Inferior parietal cortex (tissue), 1 donor: ENCODE measurements at regions not wholly inside any gene's neighbourhood (a gene's known extent, or its start where the extent isn't known, plus 50 kb on each side); places are given as distances from the start of the nearest gene placed in this dataset.
"Not testable (repeated sequence)": the region's sequence is repeated elsewhere in the genome, so short reads cannot be mapped to it uniquely, and the experiment has no call there.

Source experiments
- DNase-seq: peaks from one replicate; pipeline ENCODE4 v3.0.0-alpha.2; 2016; ENCODE audit errors: extremely low spot score

- DNase-seq: not testable (repeated sequence)
Measured at GRCh38 chr1:73245196-73245595, 952.8 kb downstream of the LRRIQ3 start.

- DNase-seq: no peak
Measured at GRCh38 chr1:73218995-73219546, 936.7 kb upstream of the NEGR1 start.

- DNase-seq: no peak
Measured at GRCh38 chr1:73205294-73205973, 923.1 kb upstream of the NEGR1 start.

- no peak for DNase-seq
Measured at GRCh38 chr1:73197972-73198371, 915.6 kb upstream of the NEGR1 start.

- no peak for DNase-seq
Measured at GRCh38 chr1:73194965-73195364, 912.6 kb upstream of the NEGR1 start.

- DNase-seq: not testable (repeated sequence)
Measured at GRCh38 chr1:73183581-73183980, 901.2 kb upstream of the NEGR1 start.

- no peak for DNase-seq
Measured at GRCh38 chr1:73181190-73181540, 898.8 kb upstream of the NEGR1 start.

GRCh38 chr1:73180397-73181189 is 898.3 kb upstream of the NEGR1 start:
- no peak for DNase-seq

- no peak for DNase-seq
Measured at GRCh38 chr1:73176902-73177301, 894.6 kb upstream of the NEGR1 start.

- no peak for DNase-seq
Measured at GRCh38 chr1:73167009-73167657, 884.8 kb upstream of the NEGR1 start.

GRCh38 chr1:73162564-73162963 is 880.2 kb upstream of the NEGR1 start:
- no peak for DNase-seq

GRCh38 chr1:73161418-73161817 is 879.1 kb upstream of the NEGR1 start:
- no peak for DNase-seq

- no peak for DNase-seq
Measured at GRCh38 chr1:73160759-73161158, 878.4 kb upstream of the NEGR1 start.

- no peak for DNase-seq
Measured at GRCh38 chr1:73144311-73144710, 862.0 kb upstream of the NEGR1 start.

- no peak for DNase-seq
Measured at GRCh38 chr1:73136975-73137374, 854.6 kb upstream of the NEGR1 start.

- DNase-seq: no peak
Measured at GRCh38 chr1:73106931-73107330, 824.6 kb upstream of the NEGR1 start.

GRCh38 chr1:73105755-73106154 is 823.4 kb upstream of the NEGR1 start:
- DNase-seq: no peak

- no peak for DNase-seq
Measured at GRCh38 chr1:73104749-73105148, 822.4 kb upstream of the NEGR1 start.

- no peak for DNase-seq
Measured at GRCh38 chr1:73100216-73100615, 817.9 kb upstream of the NEGR1 start.

- DNase-seq: no peak
Measured at GRCh38 chr1:73097917-73098316, 815.6 kb upstream of the NEGR1 start.

GRCh38 chr1:73096841-73097240 is 814.5 kb upstream of the NEGR1 start:
- no peak for DNase-seq

GRCh38 chr1:73092383-73092782 is 810.0 kb upstream of the NEGR1 start:
- DNase-seq: no peak

GRCh38 chr1:73066866-73067265 is 784.5 kb upstream of the NEGR1 start:
- no peak for DNase-seq
